ENCODE measurements at regions not wholly inside any gene's neighbourhood (a gene's known extent, or its start where the extent isn't known, plus 50 kb on each side); places are given as distances from the start of the nearest gene placed in this dataset.

GRCh38 chr7:94289071-94289470 is 105.6 kb upstream of the COL1A2 start:
- TF ChIP-seq CTCF (IDR thresholded peaks at IDR 0.05) = peak; percentile 78 to 84 (median 82)
- no peak for TF ChIP-seq POLR2A (IDR thresholded peaks at IDR 0.05)

Measured in testis (tissue), 2 donors.